HL-60 (cell line): ENCODE measurements at regions not wholly inside any gene's neighbourhood (a gene's known extent, or its start where the extent isn't known, plus 50 kb on each side); places are given as distances from the start of the nearest gene placed in this dataset.

Experiments
- POLR2AphosphoS5 ChIP-seq: IDR thresholded peaks from 2 replicates; pipeline ENCODE4 v1.6.1; 2012; ENCODE audit warnings: low read depth
- TF ChIP-seq, protein P1 (sequence below): IDR thresholded peaks from one replicate; pipeline ENCODE4 v1.5.1; 2011; ENCODE audit warnings: low read length, control low read depth, inconsistent platforms; ENCODE audit not compliant: insufficient read depth

DNA sequence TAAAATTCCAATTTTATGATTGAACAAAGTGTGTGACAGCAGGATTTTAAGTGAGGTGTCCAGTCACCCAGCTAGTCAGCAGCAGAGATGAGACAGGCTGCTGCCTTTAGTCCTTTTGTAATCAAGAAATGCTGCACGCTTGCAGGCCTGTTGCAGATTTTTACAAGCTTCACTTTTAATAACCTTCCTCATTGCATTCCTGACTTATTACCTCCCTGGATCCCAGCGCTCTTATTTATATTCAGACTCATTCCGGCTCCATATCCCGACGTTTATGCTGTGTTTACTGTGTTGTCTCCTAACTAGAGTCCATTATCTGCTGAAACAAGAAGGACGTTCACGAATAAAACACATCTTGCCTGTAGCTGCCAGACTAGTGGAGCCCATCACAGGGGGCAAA, 442.5 kb upstream of the KLHL29 start:
- TF ChIP-seq, protein P1, sequence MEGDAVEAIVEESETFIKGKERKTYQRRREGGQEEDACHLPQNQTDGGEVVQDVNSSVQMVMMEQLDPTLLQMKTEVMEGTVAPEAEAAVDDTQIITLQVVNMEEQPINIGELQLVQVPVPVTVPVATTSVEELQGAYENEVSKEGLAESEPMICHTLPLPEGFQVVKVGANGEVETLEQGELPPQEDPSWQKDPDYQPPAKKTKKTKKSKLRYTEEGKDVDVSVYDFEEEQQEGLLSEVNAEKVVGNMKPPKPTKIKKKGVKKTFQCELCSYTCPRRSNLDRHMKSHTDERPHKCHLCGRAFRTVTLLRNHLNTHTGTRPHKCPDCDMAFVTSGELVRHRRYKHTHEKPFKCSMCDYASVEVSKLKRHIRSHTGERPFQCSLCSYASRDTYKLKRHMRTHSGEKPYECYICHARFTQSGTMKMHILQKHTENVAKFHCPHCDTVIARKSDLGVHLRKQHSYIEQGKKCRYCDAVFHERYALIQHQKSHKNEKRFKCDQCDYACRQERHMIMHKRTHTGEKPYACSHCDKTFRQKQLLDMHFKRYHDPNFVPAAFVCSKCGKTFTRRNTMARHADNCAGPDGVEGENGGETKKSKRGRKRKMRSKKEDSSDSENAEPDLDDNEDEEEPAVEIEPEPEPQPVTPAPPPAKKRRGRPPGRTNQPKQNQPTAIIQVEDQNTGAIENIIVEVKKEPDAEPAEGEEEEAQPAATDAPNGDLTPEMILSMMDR = no peak
- no peak for TF ChIP-seq POLR2AphosphoS5
